Hematopoietic multipotent progenitor cell treated with erythropoietin and hydrocortisone succinate and interleukin-3 and kit ligand, for 6 days (in vitro differentiated cells): ENCODE measurements at regions not wholly inside any gene's neighbourhood (a gene's known extent, or its start where the extent isn't known, plus 50 kb on each side); places are given as distances from the start of the nearest gene placed in this dataset.
"Not testable (repeated sequence)": the region's sequence is repeated elsewhere in the genome, so short reads cannot be mapped to it uniquely, and the experiment has no call there.

Source experiments
- DNase-seq: peaks from one replicate; pipeline ENCODE4 v3.0.0-alpha.2; 2015

- DNase-seq: no peak
Measured at GRCh38 chr3:148441191-148441590, 256.5 kb upstream of the AGTR1 start.

- no peak for DNase-seq
Measured at GRCh38 chr3:148450819-148451218, 246.9 kb upstream of the AGTR1 start.

GRCh38 chr3:148451969-148452368 lies 245.7 kb upstream of the AGTR1 start:
- no peak for DNase-seq

GRCh38 chr3:148453781-148454191 lies 243.9 kb upstream of the AGTR1 start:
- no peak for DNase-seq

- no peak for DNase-seq
Measured at GRCh38 chr3:148455098-148455497, 242.6 kb upstream of the AGTR1 start.

GRCh38 chr3:148457886-148458285 lies 239.8 kb upstream of the AGTR1 start:
- no peak for DNase-seq

GRCh38 chr3:148459931-148460513 lies 237.7 kb upstream of the AGTR1 start:
- peak; percentile 16 for DNase-seq

- DNase-seq: no peak
Measured at GRCh38 chr3:148460686-148461085, 237.0 kb upstream of the AGTR1 start.

GRCh38 chr3:148464246-148464645 lies 233.5 kb upstream of the AGTR1 start:
- no peak for DNase-seq

- DNase-seq: no peak
Measured at GRCh38 chr3:148466143-148466542, 231.6 kb upstream of the AGTR1 start.

GRCh38 chr3:148466980-148467740 lies 230.5 kb upstream of the AGTR1 start:
- no peak for DNase-seq

- DNase-seq: no peak
Measured at GRCh38 chr3:148477375-148477774, 220.3 kb upstream of the AGTR1 start.

- no peak for DNase-seq
Measured at GRCh38 chr3:148493631-148494030, 204.1 kb upstream of the AGTR1 start.

GRCh38 chr3:148494451-148494850 lies 203.3 kb upstream of the AGTR1 start:
- peak; percentile 10 for DNase-seq

GRCh38 chr3:148500881-148501280 lies 196.8 kb upstream of the AGTR1 start:
- DNase-seq: no peak

- no peak for DNase-seq
Measured at GRCh38 chr3:148510116-148510515, 187.6 kb upstream of the AGTR1 start.

- no peak for DNase-seq
Measured at GRCh38 chr3:148510561-148510960, 187.1 kb upstream of the AGTR1 start.

GRCh38 chr3:148512648-148513047 lies 185.1 kb upstream of the AGTR1 start:
- DNase-seq: no peak

GRCh38 chr3:148513096-148513543 lies 184.6 kb upstream of the AGTR1 start:
- DNase-seq: no peak

- DNase-seq: no peak
Measured at GRCh38 chr3:148518520-148518919, 179.2 kb upstream of the AGTR1 start.

GRCh38 chr3:148525621-148526020 lies 172.1 kb upstream of the AGTR1 start:
- DNase-seq: not testable (repeated sequence)

GRCh38 chr3:148528024-148528423 lies 169.7 kb upstream of the AGTR1 start:
- no peak for DNase-seq

- DNase-seq: no peak
Measured at GRCh38 chr3:148531836-148532235, 165.9 kb upstream of the AGTR1 start.

- no peak for DNase-seq
Measured at GRCh38 chr3:148532326-148532725, 165.4 kb upstream of the AGTR1 start.

- no peak for DNase-seq
Measured at GRCh38 chr3:148532774-148533173, 164.9 kb upstream of the AGTR1 start.
